GM10266 (cell line): ENCODE measurements at regions not wholly inside any gene's neighbourhood (a gene's known extent, or its start where the extent isn't known, plus 50 kb on each side); places are given as distances from the start of the nearest gene placed in this dataset.
"Not testable (repeated sequence)": the region's sequence is repeated elsewhere in the genome, so short reads cannot be mapped to it uniquely, and the experiment has no call there.

Experiments used
- DNase-seq: peaks from one replicate; pipeline ENCODE4 v3.0.0; 2012; ENCODE audit errors: extremely low spot score
- CTCF ChIP-seq: IDR thresholded peaks from 2 replicates; pipeline ENCODE4 v1.5.1; 2012; ENCODE audit warnings: mild to moderate bottlenecking, low read depth; ENCODE audit not compliant: control insufficient read depth, insufficient read depth; ENCODE audit errors: missing control alignments

GRCh38 chr5:68067291-68067690 lies 148.3 kb upstream of the PIK3R1 start:
- TF ChIP-seq CTCF, result no peak
- DNase-seq, result no peak

GRCh38 chr5:68066277-68066955 lies 149.1 kb upstream of the PIK3R1 start:
- DNase-seq, result no peak
- TF ChIP-seq CTCF, result no peak

GRCh38 chr5:68065321-68065720 lies 150.2 kb upstream of the PIK3R1 start:
- DNase-seq, result not testable (repeated sequence)

GRCh38 chr5:68060382-68060781 lies 155.2 kb upstream of the PIK3R1 start:
- no peak for TF ChIP-seq CTCF
- no peak for DNase-seq

GRCh38 chr5:68057191-68057590 lies 158.4 kb upstream of the PIK3R1 start:
- no peak for TF ChIP-seq CTCF

GRCh38 chr5:68055686-68056085 lies 159.9 kb upstream of the PIK3R1 start:
- TF ChIP-seq CTCF, result no peak
- DNase-seq, result no peak

More at GRCh38 chr5:68057191-68057590, 158.4 kb upstream of the PIK3R1 start:
- DNase-seq, result no peak

GRCh38 chr5:68054638-68055037 lies 160.9 kb upstream of the PIK3R1 start:
- TF ChIP-seq CTCF, result no peak

GRCh38 chr5:68053202-68053601 lies 162.4 kb upstream of the PIK3R1 start:
- no peak for TF ChIP-seq CTCF
- no peak for DNase-seq

More at GRCh38 chr5:68054638-68055037, 160.9 kb upstream of the PIK3R1 start:
- DNase-seq, result no peak
